ENCODE measurements at regions not wholly inside any gene's neighbourhood (a gene's known extent, or its start where the extent isn't known, plus 50 kb on each side); places are given as distances from the start of the nearest gene placed in this dataset.

- Mint-ChIP-seq H3K4me3 (ENCODE audit: unreplicated experiment) (no peak overlapping the region), H3K27me3 (ENCODE audit: insufficient read depth, unreplicated experiment) (peaks cover 7% of the 10 kb centered on the region), H3K36me3 (ENCODE audit: insufficient read depth, unreplicated experiment) (no peaks in the 10 kb centered on the region), H3K9me3 (ENCODE audit: unreplicated experiment) (no peaks in the 10 kb centered on the region), H3K4me1 (ENCODE audit: low read depth, unreplicated experiment) (peaks cover 6% of the 10 kb centered on the region), H3K27ac (ENCODE audit: unreplicated experiment) (no peak overlapping the region)
- Histone ChIP-seq H3K9me3 (no peaks in the 10 kb centered on the region), H3K4me1 (no peaks in the 10 kb centered on the region), H3K27me3 (replicated peaks; ENCODE audit: control insufficient read depth, insufficient read depth, low read length) (no peaks in the 10 kb centered on the region), H3K36me3 (ENCODE audit: control insufficient read depth, insufficient read depth, low read length) (no peaks in the 10 kb centered on the region), H3K4me3 (ENCODE audit: low read depth, low read length) (no peak overlapping the region)
- ChIA-PET CTCF (no interaction called here), POLR2A (no interaction called here)
- intact Hi-C loops (cut with micrococcal nuclease; ENCODE audit: unreplicated experiment), result no loop called here
- no TSS peak for BruUV-seq (replicated peaks)
- TF ChIP-seq CTCF (IDR thresholded peaks at IDR 0.05; ENCODE audit: insufficient read depth in 1 of 2, low read depth in 1 of 2, low read length in 1 of 2, severe bottlenecking in 1 of 2, unreplicated experiment in 1 of 2), result no peak
- no peak for DNase-seq
Observed at GRCh38 chr16:16994831-16995230, 475.9 kb downstream of the XYLT1 start.

- intact Hi-C loops (cut with micrococcal nuclease; ENCODE audit: unreplicated experiment), result loop anchor here (1.0 kb wide), 1 partner anchor 136 kb away; no protein-coding TSS in a partner anchor
- CTCF ChIA-PET, result no interaction called here
- no TSS peak for BruUV-seq (replicated peaks)
- TF ChIP-seq CTCF (IDR thresholded peaks at IDR 0.05; ENCODE audit: insufficient read depth in 1 of 2, low read depth in 1 of 2, low read length in 1 of 2, severe bottlenecking in 1 of 2, unreplicated experiment in 1 of 2), result peak; percentile 27 to 37
- H3K27me3 Mint-ChIP-seq (ENCODE audit: insufficient read depth, unreplicated experiment), result peaks cover 7% of the 10 kb centered on the region
- no peaks in the 10 kb centered on the region for H3K36me3 ChIP-seq (ENCODE audit: control insufficient read depth, insufficient read depth, low read length)
- no peaks in the 10 kb centered on the region for H3K9me3 ChIP-seq
- no peaks in the 10 kb centered on the region for H3K9me3 Mint-ChIP-seq (ENCODE audit: unreplicated experiment)
- H3K4me3 Mint-ChIP-seq (ENCODE audit: unreplicated experiment), result no peak overlapping the region
- H3K36me3 Mint-ChIP-seq (ENCODE audit: insufficient read depth, unreplicated experiment), result no peaks in the 10 kb centered on the region
- peaks cover 6% of the 10 kb centered on the region for H3K4me1 Mint-ChIP-seq (ENCODE audit: low read depth, unreplicated experiment)
- POLR2A ChIA-PET, result no interaction called here
- H3K4me3 ChIP-seq (ENCODE audit: low read depth, low read length), result no peak overlapping the region
- H3K27me3 ChIP-seq (replicated peaks; ENCODE audit: control insufficient read depth, insufficient read depth, low read length), result no peaks in the 10 kb centered on the region
- H3K4me1 ChIP-seq, result no peaks in the 10 kb centered on the region
- peak in 1 of 2 experiments; percentile 25 for DNase-seq
- no peak overlapping the region for H3K27ac Mint-ChIP-seq (ENCODE audit: unreplicated experiment)
Observed at GRCh38 chr16:16996827-16997226, 473.9 kb downstream of the XYLT1 start.

- H3K4me3 Mint-ChIP-seq (ENCODE audit: unreplicated experiment), result no peak overlapping the region
- Histone ChIP-seq H3K36me3 (ENCODE audit: control insufficient read depth, insufficient read depth, low read length) (no peaks in the 10 kb centered on the region), H3K4me1 (no peaks in the 10 kb centered on the region), H3K4me3 (ENCODE audit: low read depth, low read length) (no peak overlapping the region), H3K9me3 (no peaks in the 10 kb centered on the region), H3K27me3 (replicated peaks; ENCODE audit: control insufficient read depth, insufficient read depth, low read length) (no peaks in the 10 kb centered on the region)
- POLR2A ChIA-PET, result no interaction called here
- DNase-seq, result no peak
- no peak overlapping the region for H3K27ac Mint-ChIP-seq (ENCODE audit: unreplicated experiment)
- no peaks in the 10 kb centered on the region for H3K36me3 Mint-ChIP-seq (ENCODE audit: insufficient read depth, unreplicated experiment)
- H3K9me3 Mint-ChIP-seq (ENCODE audit: unreplicated experiment), result no peaks in the 10 kb centered on the region
- CTCF ChIA-PET, result no interaction called here
- no peak for TF ChIP-seq CTCF (IDR thresholded peaks at IDR 0.05; ENCODE audit: insufficient read depth in 1 of 2, low read depth in 1 of 2, low read length in 1 of 2, severe bottlenecking in 1 of 2, unreplicated experiment in 1 of 2)
- BruUV-seq (replicated peaks), result no TSS peak
- intact Hi-C loops (cut with micrococcal nuclease; ENCODE audit: unreplicated experiment), result no loop called here
- H3K27me3 Mint-ChIP-seq (ENCODE audit: insufficient read depth, unreplicated experiment), result peaks cover 7% of the 10 kb centered on the region
- H3K4me1 Mint-ChIP-seq (ENCODE audit: low read depth, unreplicated experiment), result peaks cover 6% of the 10 kb centered on the region
Observed at GRCh38 chr16:16997349-16997748, 473.4 kb downstream of the XYLT1 start.
